HG03442 (cell line): ENCODE measurements at regions not wholly inside any gene's neighbourhood (a gene's known extent, or its start where the extent isn't known, plus 50 kb on each side); places are given as distances from the start of the nearest gene placed in this dataset.
"Not testable (repeated sequence)": the region's sequence is repeated elsewhere in the genome, so short reads cannot be mapped to it uniquely, and the experiment has no call there.

Experiments
- ATAC-seq: cut with Tn5 transposase; IDR thresholded peaks from one replicate; pipeline ENCODE4 v1.9.1; 2021; ENCODE audit warnings: mild to moderate bottlenecking, moderate library complexity; ENCODE audit not compliant: unreplicated experiment

DNA sequence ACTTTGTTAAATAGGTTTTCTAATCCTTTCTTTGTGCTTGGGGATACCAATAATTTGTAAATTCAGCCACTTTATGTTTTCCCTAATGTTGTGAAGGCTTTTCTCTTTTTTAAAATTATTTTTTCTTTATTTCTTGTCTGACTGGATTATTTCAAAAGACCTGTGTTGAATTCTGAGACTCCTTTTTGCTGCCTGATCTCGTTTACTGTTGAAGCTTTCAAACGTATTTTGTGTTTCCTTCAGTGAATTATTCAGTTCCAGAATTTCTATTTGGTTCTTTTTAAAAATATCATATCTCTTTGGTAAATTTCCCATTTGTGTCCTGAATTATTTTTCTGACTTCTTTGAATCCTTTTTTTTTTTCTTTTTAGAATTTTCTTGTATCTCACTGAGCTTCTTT is 241.6 kb downstream of the LRIG3 start:
- no peak for ATAC-seq

DNA sequence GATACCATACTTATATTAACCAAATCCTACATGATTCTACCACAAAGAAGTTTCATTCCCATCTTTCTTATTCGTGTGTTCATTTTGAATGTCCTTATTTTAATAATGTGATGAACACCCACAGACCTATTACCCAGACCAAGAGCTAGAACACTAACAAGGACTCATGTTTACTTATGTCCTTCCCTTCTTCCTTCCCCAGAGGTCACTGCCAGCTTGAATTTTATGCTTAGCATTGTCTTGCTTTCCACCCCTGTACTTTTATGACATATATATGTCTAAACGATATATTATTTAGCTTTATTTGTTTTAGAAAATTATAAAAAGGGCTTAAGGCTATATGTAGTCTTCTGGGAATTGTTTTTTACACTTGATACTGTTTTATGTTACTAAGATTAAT is 238.6 kb downstream of the LRIG3 start:
- ATAC-seq: no peak

DNA sequence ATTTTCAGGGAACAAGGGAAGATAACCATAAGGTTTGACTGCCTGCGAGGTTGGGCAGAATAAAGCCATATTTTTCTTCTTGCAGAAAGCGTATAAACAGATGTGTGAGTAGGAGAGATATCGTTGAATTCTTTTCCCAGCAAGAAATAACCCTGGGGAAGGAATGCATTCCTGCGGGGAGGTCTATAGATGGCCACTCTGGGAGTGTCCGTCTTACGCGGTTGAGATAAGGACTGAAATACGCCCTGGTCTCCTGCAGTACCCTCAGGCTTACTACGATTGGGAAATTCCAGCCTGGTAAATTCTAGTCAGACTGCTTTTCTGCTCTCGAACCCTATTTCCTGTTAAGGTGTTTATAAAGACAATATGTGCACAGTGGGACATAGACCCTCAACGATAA is 225.0 kb downstream of the LRIG3 start:
- ATAC-seq: no peak

DNA sequence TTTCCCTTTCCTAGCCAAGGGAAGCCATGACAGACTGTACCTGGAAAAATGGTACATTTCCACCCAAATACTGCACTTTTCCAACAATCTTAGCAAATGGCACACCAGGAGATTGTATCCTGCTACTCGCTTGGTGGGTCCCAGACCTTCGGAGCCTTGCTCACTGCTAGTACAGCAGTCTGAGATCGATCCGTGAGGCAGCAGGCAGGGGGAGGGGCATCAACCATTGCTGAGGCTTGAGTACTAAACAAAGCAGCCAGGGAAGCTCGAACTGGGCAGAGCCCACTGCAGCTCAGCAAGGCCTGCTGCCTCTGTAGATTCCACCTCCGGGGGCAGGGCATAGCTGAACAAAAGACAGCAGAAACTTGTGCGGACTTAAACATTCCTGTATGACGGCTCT is 218.8 kb downstream of the LRIG3 start:
- ATAC-seq: no peak

DNA sequence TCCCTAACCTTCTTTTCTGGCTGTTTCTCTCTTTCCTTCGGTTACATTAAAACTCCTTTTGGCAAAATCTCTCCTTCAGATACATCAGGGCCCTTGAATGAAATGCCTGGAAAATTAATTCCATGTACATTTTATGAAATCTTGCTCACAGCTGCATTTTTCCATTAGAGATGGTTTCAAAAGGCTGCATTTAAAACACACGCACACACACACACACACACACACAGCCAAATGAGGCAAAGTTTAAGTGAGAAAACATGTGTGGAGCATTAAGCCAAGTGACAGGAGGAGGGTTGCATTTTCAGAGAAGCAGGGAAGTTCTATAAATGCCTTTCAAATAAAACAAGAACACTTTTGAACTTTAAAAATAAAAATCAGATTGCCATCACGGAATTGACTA is 216.4 kb downstream of the LRIG3 start:
- no peak for ATAC-seq

DNA sequence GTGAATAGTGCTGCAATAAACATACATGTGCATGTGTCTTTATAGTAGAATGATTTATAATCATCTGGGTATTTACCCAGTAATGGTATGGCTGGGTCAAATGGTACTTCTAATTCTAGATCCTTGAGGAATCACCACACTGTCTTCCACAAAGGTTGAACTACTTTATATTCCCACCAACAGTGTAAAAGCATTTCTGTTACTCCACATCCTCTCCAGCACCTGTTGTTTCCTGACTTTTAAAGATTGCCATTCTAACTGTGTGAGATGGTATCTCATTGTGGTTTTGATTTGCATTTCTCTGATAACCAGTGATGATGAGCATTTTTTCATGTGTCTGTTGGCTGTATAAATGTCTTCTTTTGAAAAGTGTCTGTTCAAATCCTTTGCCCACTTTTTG is 215.5 kb downstream of the LRIG3 start:
- not testable (repeated sequence) for ATAC-seq

DNA sequence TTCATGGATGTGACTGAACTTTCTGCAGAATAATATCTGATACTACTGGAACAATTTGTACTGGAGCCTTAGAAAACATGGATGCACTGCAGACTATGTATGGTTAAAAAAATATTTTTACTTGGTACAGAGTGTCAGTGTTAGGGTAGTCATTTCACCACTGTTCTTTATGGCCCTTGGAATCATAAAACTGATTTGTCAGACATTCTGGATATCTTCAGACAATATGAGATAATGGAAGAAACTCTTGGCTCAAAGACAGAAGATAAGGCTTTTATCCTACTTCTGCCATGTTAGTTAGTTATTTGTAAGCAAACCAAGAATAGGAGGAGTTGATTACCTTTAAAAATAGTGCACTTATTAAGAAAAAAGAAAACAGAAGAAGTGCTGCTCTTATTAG is 209.4 kb downstream of the LRIG3 start:
- ATAC-seq: no peak

DNA sequence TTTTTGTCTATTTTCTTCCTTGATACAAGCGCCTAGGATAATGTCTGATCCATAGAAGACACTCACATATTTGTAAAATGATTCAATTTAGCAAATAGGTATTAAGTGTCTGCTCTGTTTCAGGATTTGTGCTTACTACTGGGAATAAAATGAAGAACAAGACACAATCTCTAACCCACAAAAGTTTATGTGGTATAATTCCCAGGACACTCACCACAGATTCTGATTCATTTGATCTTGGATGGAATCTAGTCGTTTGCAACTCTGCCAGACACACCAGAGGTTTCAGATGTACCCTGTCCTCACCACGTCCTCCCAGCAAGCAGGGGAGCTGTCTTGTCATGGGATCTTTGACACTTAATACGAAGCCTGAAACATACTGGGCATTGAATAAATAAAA is 208.3 kb downstream of the LRIG3 start:
- ATAC-seq: no peak

DNA sequence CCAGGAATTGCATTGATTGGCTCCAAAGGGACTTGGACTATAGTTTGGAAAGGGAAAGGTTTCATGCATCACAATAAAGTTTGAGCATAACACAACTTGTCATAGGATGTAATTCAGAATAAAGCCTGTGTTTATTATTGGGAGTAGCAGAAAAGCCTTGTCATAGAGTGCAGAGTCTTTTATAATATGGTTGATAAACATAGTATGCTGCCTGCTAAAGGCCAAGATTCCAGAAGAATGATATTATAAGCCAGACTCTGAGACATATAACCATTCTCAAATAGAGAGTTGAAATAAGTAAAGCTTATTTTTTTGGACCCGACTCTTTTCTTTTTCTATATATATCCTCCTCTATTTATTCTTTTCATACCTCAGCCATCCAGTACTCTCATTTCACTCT is 207.3 kb downstream of the LRIG3 start:
- no peak for ATAC-seq

DNA sequence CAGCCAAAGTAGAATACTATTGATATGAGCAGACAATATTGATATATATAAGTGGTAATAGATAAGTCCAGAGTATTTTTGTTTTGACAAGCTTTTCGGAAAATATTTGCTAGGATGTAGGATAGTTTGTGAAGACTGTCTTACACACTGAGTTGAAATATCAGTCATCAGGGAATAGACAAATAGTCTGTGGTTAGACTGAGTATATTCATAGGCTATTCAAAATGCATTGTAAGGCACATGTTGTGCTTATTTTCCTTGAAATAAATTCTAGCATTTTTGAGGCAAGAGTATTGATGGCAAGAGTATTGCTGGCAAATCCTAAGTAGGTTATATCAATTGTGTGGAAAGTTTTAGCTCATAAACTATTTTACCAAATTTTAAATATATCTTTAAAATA is 201.1 kb downstream of the LRIG3 start:
- ATAC-seq: no peak

DNA sequence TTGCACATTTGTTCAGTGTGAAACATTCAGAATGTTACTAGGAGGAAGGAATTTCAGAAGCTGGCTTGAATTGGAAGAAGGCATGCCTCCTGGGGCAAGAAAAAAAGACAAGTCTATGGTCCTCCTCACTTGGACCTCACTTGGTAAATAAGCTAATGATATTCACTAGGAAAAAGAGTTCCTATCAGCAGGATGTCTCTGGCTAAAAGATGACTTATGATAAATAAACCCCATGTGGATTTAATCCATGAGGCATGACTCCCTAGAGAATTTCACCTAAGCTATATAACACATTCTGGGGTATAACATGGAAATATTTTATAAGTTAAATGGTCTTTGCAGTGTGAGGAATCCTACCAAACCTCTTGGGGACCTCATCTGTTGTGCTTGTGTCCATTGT is 199.9 kb downstream of the LRIG3 start:
- ATAC-seq: no peak

DNA sequence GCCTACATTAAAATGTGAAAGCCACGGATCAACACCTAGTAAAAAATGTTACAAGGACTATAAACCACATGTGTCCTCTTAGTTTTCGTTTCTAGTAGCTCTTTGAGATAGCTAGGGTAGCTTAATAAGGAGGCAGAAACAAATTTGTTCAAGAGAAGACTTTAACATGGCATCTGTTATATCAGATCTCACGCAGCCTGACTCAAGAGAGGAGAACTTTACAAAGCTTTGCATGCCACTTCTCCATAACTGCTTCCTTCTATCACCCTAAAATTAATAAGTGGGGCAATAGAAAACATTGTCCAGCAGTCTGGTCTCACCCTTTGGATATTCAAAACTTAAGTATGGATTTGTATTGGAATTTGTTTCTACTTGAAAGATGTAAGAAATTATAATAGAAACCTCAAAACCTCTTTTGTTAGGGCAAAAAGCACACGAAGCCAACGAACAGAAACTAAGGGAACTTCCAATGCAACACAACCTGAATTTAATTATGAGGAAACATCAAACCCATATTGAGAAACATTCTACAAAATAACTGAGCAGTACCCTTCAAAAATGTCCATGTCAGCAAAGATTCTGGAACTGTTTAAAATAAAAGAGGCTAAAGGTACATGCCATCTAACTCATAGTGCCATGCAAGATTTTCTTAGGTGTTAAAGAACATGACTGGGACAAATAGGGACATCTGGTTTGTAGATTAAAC is 194.8 kb downstream of the LRIG3 start:
- ATAC-seq: no peak

DNA sequence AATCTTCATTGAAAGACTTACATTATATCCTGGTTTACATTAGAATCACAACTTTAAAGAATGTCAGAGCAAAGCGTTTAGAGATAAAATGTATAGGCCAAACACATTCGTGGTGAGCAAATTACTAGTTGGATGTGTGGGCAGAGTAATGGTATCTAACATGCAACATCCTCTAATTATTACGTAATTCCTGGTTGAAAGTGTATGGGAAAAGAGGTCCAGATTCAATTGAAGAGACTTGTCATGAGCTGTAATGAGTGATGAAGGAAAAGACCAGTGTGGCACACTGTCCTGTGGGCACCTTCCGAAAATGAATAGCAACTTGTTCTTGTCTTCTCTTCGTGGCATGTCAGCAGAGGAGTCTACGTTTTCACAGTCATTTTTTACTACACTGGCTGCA is 192.8 kb downstream of the LRIG3 start:
- ATAC-seq: no peak

DNA sequence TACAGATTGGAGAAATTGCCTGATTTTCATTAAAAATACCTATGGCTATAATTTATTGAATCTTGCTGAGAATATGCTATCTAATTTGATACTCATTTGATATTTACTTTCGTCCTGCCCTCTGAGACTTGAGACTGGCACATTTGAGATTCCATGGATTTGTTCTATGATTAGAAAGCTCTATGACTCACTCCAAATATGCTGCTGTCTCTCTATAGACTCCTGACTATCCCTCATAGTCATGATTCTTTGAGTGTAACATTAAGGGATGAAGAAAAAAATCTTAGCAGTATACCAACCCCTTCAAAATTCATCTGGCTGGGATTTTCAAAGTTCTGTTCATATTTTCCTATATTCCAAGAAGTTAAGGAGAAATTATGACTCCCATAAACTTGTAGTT is 191.9 kb downstream of the LRIG3 start:
- no peak for ATAC-seq

DNA sequence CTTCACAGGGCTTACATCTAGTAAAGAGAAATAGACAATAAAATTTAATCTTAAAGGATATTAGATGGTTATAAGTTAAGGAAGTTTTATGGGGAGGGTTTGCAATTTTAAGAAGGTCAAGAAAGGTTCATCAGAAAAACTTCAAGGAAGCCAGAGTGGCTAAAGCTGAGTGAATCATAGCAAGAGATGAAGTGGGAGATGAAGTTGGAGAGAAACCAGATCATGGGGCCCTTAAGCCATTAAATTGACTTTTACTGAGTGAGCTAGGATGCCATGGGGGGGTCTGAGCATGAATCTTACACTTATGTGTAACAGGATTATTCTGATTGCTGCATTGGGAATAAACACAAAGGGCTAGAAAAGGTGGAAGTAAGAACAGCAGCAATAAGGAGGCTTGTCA is 189.2 kb downstream of the LRIG3 start:
- no peak for ATAC-seq

DNA sequence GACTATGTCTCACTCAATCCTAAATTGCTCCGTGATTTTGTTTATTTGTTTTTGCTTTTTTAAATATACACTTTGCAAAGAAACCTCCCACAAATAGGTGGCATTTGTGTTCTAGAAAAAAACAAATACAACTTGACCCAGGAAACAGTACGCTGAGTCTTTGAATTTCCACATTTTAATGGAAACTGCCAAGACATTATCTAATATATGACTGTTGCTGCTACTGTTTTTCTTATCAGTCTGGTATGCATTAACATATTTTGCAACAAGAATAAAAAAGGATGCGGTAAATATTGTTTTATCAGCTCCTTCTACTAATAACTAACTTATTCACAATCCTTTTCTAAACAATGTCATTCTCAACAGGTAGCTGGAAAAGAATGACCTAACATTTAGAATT is 187.4 kb downstream of the LRIG3 start:
- no peak for ATAC-seq

DNA sequence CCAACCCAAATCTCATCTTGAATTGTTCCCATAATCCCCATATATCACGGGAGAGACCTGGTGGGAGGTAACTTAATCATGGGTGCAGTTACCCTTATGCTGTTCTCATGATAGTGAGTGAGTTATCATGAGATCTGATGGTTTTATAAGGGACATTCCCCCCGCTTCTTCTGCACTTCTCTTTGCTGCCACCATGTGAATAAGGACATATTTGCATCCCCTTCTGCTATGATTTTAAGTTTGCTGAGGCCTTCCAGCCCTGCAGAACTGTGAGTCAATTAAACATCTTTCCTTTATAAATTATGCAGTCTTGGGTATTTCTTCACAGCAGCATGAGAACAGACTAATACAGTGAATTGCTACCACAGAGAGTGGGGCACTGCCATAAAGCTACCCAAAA is 179.1 kb downstream of the LRIG3 start:
- ATAC-seq: no peak

DNA sequence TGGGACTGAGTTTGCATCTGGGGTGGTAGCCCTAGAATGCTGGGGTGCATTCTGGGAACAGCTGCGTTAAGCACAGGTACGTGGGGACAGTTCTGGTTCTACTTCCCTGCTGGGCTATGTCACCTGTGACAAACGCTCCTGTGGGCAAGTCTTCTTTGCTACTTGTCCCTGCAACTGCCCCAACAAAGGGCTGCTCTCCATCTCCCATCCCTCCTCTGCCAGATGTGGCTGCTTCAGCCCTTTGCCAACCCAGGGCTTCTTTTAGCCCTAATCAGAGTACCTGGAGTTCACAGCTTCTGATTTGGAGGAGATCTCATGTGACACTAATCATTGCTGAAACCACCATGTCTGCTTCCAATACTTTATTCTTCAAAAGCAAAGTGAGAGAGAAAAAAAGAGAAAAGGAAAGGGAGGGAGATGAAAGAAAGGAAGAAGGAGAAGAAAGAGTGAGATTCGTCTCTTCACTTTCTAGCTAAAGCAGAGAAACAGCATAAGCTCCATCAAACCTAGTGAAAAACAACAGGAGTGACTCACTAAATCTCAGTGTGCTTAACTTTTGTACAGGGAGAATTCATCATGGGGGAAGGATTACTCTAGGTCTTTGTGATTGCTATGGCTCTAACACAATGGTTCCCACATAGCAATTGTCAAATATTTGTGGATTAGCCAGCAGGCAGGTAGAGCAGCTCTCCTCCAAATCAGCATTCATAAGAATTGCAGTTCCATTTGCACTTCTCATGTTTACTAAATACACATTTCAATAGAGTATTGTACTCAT is 174.8 kb downstream of the LRIG3 start:
- no peak for ATAC-seq

DNA sequence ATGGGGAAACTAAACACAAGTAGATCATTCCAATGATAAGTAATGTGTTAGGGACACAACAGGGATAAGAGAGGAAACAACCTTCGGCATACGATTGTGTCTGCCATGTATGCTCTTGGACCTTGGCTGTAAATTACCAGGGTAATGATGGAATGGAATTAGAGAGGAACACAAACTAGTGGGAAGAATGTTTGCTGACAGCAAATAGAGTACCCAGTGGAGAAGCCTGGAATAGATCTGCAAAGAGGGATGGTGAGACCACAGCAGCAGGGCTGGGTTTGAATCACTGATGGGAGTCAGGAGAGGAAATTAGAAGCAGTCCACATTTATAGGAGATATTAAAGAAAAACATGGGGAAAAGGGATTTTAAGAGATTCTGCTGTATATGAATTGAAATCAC is 172.8 kb downstream of the LRIG3 start:
- no peak for ATAC-seq

DNA sequence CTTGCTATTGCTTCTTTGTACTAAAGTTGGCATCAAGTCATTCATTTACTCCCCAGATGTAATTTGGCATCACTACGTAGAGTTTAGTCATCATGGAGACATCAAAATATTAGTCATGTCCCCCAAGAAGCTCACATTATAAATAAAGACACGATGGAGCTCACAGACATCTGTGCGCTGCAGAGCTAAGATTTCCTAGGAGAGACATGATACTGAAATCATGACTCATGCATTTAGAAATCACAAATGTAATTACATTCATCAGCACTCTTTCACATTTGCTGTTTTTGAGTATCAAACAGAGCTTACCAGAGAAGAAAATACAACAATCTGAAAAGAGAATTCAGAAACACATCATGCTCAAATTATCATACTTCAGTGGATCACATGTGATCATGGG is 169.8 kb downstream of the LRIG3 start:
- no peak for ATAC-seq

DNA sequence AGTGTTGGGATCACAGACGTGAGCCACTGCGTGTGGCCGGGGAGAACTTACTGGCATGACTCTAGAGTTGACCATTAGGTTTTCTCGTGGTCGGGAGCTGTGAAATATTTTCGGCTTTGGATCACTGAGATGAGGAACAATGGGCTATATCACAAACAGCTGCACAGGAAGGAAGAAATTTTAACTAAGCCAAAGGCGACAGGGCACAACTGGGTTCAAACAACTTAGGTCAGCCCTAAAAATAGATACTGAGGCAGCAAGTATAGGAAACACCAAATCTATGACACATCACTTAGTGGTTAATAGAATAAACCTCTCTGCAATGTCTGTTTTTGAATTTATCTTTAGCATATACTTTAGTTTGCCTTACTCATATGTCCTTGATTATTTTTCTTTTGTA is 162.9 kb downstream of the LRIG3 start:
- ATAC-seq: no peak

DNA sequence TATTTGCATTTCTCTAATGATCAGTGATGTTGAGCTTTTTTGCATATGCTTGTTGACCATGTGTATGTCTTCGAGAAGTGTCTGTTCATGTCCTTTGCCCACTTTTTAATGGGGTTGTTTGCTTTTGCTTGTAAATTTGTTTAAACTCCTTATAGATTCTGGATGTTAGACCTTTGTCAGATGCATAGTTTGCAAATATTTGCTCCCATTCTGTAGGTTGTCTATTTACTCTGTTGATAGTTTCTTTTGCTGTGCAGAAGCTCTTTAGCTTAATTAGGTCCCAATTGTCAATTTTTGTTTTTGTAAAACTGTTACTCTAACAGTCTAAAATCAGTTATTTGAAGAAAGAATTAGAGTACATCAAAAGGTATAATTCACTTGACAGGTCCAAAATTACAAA is 160.6 kb downstream of the LRIG3 start:
- ATAC-seq: not testable (repeated sequence)

DNA sequence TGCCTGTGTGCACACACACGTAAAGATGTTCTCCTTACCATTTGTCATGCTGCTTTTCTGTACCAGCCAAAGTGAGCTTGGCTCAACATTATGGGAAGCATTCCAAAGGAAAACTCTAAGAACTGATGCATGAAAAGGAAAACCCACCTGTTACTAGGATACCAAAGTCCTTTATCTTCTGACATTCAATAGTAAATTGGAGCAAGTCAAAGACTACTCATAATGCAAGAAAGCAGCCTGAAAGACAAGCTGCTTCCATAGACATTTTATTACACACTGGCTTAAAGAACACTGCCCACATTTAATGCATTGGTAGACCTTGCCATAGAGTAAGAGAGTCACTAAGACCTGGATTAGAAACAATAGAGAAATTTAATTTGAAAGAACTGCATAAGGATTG is 159.0 kb downstream of the LRIG3 start:
- no peak for ATAC-seq
